Prostate gland (tissue), 2 donors: ENCODE measurements at regions not wholly inside any gene's neighbourhood (a gene's known extent, or its start where the extent isn't known, plus 50 kb on each side); places are given as distances from the start of the nearest gene placed in this dataset.
"Not testable (repeated sequence)": the region's sequence is repeated elsewhere in the genome, so short reads cannot be mapped to it uniquely, and the experiment has no call there.

ENCODE experiments used
- DNase-seq: peaks from one replicate; pipeline ENCODE4 v3.0.0-alpha.2; 2019; ENCODE audit warnings: low spot score
- H3K27ac ChIP-seq, 2 donors: fragments of 200-600 bp; sonication (generic); 2 replicates each; pipeline ENCODE4 v1.5.1; 2017 to 2019
- H3K27me3 ChIP-seq: fragments of 200-600 bp; sonication (generic); replicated peaks from 2 replicates; pipeline ENCODE4 v1.5.1; 2019; ENCODE audit not compliant: insufficient read depth
- H3K36me3 ChIP-seq, 2 donors: fragments of 200-600 bp; sonication (generic); 1 replicate in 1 of 2; 2 replicates in 1 of 2; pipeline versions ENCODE4 v1.5.1 to v1.8.1; 2017 to 2019
- H3K4me1 ChIP-seq: fragments of 200-600 bp; sonication (generic); replicated peaks from 2 replicates; pipeline ENCODE4 v1.5.1; 2019
- H3K4me3 ChIP-seq, 2 donors: fragments of 200-600 bp; sonication (generic); 2 replicates each; pipeline ENCODE4 v1.5.1; 2017 to 2019
- H3K9me3 ChIP-seq: fragments of 200-600 bp; sonication (generic); 2 replicates; pipeline ENCODE4 v1.5.1; 2017
- POLR2A ChIP-seq: fragments of 450-650 bp; IDR thresholded peaks from one replicate; pipeline ENCODE4 v1.6.1; 2016; ENCODE audit warnings: antibody characterized with exemption, mild to moderate bottlenecking
- POLR2AphosphoS5 ChIP-seq: sonication (generic); formaldehyde crosslinking; IDR thresholded peaks from one replicate; pipeline ENCODE4 v1.6.1; 2017; ENCODE audit warnings: antibody characterized with exemption
- WGBS: methylation state at CpG from one replicate; pipeline ENCODE4 v1.1.5; 2018; 5-methylcytosine and 5-hydroxymethylcytosine counted together
- intact Hi-C: fragments of 100-400 bp; cut with DNase I; formaldehyde crosslinking; loops from one replicate; pipeline ENCODE4 v1.14.2; 2022
- TF ChIP-seq, protein P1 (sequence below), 4 experiments: fragments of 200-600 bp in 2 of 4; fragments of 450-650 bp in 2 of 4; sonication (generic) in 2 of 4; IDR thresholded peaks; 1 replicate in 3 of 4; 2 replicates in 1 of 4; pipeline ENCODE4 v1.5.1; 2016 to 2019; ENCODE audit warnings: antibody characterized with exemption in 4 of 4, mild to moderate bottlenecking in 2 of 4, moderate library complexity in 2 of 4

DNA sequence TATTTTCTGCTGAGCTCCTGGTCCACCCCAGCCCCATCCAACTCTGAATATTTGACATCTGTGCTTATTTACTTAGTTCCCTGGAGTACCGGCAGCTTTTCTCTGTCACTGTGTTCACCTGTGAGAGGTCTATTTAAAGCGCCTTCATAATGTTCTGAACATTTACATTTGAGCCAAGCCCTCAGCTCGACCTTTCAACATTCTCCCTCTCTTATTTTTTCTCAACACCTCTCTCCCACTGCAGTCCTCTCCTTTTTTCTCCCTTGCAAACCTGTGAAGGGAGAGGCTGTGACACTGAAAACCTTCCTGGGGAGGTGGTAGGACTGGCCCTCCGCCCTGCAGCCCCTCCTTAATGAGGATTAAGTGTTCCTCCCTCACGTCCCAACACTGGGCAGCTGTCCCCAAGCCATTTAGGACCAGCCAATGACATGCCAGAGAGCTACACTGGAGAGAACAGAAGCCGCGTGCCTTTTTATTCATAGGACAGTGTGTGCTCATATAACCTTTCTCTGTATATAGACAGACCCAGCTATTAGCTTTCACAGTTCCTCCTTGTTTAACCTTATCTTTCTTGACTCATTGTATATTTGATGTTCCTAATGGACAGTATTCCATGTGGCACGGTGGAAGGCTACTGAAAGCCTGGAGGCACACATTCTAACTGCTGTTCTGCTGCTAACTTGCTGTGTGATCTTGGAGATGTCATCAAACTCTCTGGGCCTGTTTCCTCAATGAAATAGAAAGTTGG is 134.8 kb downstream of the NUFIP1 start:
- peak overlapping the region; percentile 81 to 85 for H3K27ac ChIP-seq

DNA sequence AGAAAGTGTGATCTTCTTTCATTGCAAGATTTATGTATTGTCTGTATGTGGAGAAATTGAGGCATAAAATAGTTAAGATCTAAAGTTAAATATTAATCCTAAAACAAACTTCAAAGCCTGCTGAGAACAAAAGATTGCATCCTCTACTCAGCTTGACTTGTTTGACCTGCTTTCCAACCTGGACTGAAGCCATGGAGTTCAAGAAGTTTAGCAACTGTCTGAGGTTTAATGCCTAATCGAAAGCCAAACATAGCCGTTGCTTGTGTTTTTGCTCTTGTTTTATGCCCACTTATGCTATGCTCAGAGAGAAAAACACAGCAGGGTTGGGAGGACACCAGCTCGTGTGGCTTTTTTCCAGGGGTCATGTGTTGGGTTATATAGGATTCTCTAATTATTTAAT is 135.6 kb downstream of the NUFIP1 start:
- intact Hi-C loops = loop anchor here (1.0 to 10.0 kb wide), 4 partner anchors 51 to 276 kb away; partner anchors contain the start of gene TSC22D1
- Histone ChIP-seq H3K27ac (peak overlapping the region; percentile 81 to 85), H3K36me3 (no peaks in the 10 kb centered on the region), H3K9me3 (no peaks in the 10 kb centered on the region), H3K27me3 (no peaks in the 10 kb centered on the region), H3K4me3 (peak overlapping the region in 1 of 2 donors; percentile 16), H3K4me1 (peaks cover 11% of the 10 kb centered on the region)
- WGBS = 20% methylated on average over 3 of the region's 3 CpGs
- TF ChIP-seq POLR2A (no peak), POLR2AphosphoS5 (peak; percentile 86)
- peak; percentile 92 for DNase-seq

More for the DNA sequence above, 134.8 kb downstream of the NUFIP1 start:
- no peak for TF ChIP-seq POLR2A
- TF ChIP-seq POLR2AphosphoS5 = peak; percentile 93
- TF ChIP-seq, protein P1, sequence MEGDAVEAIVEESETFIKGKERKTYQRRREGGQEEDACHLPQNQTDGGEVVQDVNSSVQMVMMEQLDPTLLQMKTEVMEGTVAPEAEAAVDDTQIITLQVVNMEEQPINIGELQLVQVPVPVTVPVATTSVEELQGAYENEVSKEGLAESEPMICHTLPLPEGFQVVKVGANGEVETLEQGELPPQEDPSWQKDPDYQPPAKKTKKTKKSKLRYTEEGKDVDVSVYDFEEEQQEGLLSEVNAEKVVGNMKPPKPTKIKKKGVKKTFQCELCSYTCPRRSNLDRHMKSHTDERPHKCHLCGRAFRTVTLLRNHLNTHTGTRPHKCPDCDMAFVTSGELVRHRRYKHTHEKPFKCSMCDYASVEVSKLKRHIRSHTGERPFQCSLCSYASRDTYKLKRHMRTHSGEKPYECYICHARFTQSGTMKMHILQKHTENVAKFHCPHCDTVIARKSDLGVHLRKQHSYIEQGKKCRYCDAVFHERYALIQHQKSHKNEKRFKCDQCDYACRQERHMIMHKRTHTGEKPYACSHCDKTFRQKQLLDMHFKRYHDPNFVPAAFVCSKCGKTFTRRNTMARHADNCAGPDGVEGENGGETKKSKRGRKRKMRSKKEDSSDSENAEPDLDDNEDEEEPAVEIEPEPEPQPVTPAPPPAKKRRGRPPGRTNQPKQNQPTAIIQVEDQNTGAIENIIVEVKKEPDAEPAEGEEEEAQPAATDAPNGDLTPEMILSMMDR (IDR thresholded peaks at IDR 0.05) = peak in 1 of 4 experiments; percentile 10
- H3K27me3 ChIP-seq = no peaks in the 10 kb centered on the region
- intact Hi-C loops = loop anchor here (1.0 to 10.0 kb wide), 4 partner anchors 50 to 277 kb away; partner anchors contain the start of gene TSC22D1
- no peaks in the 10 kb centered on the region for H3K9me3 ChIP-seq
- WGBS = 12% methylated on average over 8 of the region's 8 CpGs
- H3K4me1 ChIP-seq = peaks cover 9% of the 10 kb centered on the region
- no peak overlapping the region for H3K4me3 ChIP-seq
- DNase-seq = peak; percentile 94
- H3K36me3 ChIP-seq = no peaks in the 10 kb centered on the region

DNA sequence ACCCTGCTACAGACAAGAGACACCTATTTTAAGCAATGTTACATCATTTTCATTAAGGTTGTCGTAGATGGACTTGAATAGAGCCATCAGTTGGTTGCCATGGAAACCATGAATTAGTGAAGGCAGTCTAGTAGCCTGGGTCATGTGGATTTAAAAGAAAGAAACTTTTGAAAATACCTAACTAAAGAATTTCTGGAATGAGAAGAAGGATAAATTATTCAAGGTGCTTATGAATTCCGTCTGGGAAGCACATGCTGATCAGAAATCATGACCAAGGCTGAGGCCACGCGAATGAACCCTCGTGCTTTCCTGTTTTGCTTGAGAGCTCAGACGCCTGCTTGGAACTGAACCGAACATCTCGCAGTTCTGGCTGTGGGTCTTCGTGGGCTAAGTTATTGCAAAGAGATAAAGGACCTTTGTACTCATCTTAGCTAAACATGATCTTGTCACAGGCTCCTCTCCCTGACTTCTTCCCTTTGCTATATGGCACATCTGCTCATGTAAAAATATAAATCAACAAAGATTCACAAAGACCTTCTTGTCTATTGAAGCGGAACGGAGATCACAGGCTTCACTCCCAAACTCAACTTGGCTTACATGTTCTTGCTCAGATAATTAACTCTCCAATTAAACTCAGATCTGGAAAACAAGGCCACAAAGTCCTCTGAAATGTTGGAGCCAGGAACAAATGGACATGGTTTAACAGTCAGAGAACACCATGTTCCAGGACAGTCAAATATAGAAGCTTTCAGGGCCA is 140.2 kb downstream of the NUFIP1 start:
- Histone ChIP-seq H3K4me1 (peaks cover 12% of the 10 kb centered on the region), H3K27me3 (no peaks in the 10 kb centered on the region), H3K36me3 (no peaks in the 10 kb centered on the region), H3K27ac (peak overlapping the region; percentile 81 to 85), H3K9me3 (no peaks in the 10 kb centered on the region), H3K4me3 (no peak overlapping the region)
- 20% methylated on average over 11 of the region's 11 CpGs for WGBS
- DNase-seq = peak; percentile 71
- intact Hi-C loops = no loop called here
- TF ChIP-seq POLR2A (no peak), POLR2AphosphoS5 (peak; percentile 94)
- TF ChIP-seq, protein P1 (IDR thresholded peaks at IDR 0.05) = no peak

DNA sequence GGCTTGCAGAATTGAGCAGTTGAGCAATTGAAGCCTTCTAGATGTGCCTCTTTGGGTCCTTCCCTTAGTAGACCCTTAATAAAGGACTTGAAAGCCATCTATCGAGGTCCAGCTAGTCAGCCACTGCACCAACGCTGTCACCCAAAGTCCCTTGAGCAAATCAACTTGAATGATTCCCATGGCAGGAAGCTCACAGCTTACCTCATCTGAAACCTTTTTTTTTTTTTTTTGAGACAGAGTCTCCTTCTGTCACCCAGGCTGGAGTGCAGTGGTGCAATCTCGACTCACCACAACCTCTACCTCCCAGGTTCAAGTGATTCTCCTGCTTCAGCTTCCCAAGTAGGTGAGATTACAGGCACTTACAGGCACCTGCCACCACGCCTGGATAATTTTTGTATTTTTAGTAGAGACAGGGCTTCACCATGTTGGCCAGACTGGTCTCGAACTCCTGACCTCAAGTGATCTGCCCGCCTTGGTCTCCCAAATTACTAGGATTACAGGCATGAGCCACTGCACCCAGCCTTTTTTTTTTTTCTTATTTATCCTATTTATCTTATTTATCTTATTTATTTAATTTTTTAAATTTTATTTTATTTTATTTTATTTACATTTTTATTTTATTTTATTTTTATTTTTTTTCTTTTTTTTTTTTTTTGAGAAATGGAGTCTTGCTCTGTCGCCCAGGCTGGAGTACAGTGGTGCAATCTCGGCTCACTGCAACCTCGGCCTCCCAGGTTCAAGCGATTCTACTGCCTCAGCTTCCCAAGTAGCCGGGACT is 143.8 kb downstream of the NUFIP1 start:
- 87% methylated on average over 11 of the region's 11 CpGs for WGBS
- H3K27ac ChIP-seq, H3K9me3 ChIP-seq, H3K4me3 ChIP-seq, H3K36me3 ChIP-seq, intact Hi-C loops, H3K27me3 ChIP-seq, DNase-seq: not testable (repeated sequence)
- peaks cover 12% of the 10 kb centered on the region for H3K4me1 ChIP-seq

DNA sequence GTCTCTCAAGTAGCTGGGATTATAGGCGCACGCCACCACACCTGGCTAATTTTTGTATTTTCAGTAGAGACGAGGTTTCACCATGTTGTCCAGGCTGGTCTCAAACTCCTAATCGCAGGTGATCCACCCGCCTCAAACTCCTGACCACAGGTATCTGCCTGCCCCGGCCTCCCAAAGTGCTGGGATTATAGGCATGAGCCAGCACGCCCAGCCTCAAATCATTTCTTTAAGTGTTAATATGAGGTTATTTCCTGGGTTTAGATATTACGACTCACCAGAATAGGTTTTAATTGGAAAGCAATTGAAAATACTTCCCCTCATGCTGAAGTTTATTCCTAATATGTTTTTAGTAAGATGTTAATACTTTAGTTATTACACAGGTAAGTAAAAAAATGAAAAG is 144.5 kb downstream of the NUFIP1 start:
- TF ChIP-seq, protein P1 (IDR thresholded peaks at IDR 0.05) = no peak
- TF ChIP-seq POLR2AphosphoS5 = no peak
- TF ChIP-seq POLR2A = no peak
- Histone ChIP-seq H3K4me1 (peaks cover 7% of the 10 kb centered on the region), H3K27me3 (no peaks in the 10 kb centered on the region), H3K27ac (no peak overlapping the region), H3K9me3 (no peaks in the 10 kb centered on the region), H3K4me3 (no peak overlapping the region), H3K36me3 (no peaks in the 10 kb centered on the region)
- DNase-seq = no peak
- intact Hi-C loops = no loop called here
- 87% methylated on average over 8 of the region's 8 CpGs for WGBS
